Activated CD4-positive, CD25-positive, alpha-beta regulatory T cell treated with anti-CD3 and anti-CD28 coated beads, Interleukin-2, amount 50 U/mL, for 16 hours (primary cell): ENCODE measurements at regions not wholly inside any gene's neighbourhood (a gene's known extent, or its start where the extent isn't known, plus 50 kb on each side); places are given as distances from the start of the nearest gene placed in this dataset.
"Not testable (repeated sequence)": the region's sequence is repeated elsewhere in the genome, so short reads cannot be mapped to it uniquely, and the experiment has no call there.

Experiments
- DNase-seq: peaks from one replicate; pipeline ENCODE4 v3.0.0-alpha.2; 2020; ENCODE audit warnings: low read depth, low spot score

DNA sequence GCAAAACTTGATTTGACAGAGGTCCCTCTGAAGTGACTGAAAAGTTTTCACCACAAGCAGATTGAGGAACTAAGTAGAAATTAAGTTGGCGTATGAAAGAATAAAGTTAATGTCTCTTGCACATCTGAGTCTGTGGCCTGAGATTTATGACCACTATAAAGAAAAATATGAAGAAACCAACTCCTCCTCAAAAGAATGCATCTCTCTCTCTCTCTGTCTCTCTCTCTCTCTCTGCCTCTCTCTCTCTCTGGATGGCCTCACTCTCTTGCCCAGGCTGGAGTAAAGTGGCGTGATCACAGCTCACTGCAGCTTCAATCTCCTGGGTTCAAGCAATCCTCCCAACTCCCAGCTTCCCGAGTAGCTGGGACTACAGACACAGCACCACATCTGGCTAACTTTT, 55.2 kb downstream of the RPL22L1 start:
- DNase-seq = no peak

DNA sequence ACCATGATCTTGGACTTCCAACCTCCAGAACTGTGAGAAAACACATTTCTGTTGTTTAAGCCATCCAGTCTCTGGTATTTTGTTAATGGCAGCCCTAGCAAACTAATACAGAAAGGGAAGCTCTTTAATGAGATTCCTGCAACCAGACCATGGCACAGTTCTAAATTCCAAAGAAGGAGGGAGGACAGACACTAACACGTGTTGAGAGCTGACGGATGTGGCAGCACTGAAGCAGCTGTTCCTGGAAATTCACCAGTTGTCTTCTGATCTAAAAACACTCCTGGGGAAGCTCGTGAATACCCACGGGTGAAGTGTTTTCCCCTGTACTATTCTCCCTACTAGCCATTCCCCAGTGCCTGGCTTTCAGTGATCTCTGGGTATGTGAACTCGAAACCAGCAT, 56.7 kb downstream of the RPL22L1 start:
- no peak for DNase-seq

DNA sequence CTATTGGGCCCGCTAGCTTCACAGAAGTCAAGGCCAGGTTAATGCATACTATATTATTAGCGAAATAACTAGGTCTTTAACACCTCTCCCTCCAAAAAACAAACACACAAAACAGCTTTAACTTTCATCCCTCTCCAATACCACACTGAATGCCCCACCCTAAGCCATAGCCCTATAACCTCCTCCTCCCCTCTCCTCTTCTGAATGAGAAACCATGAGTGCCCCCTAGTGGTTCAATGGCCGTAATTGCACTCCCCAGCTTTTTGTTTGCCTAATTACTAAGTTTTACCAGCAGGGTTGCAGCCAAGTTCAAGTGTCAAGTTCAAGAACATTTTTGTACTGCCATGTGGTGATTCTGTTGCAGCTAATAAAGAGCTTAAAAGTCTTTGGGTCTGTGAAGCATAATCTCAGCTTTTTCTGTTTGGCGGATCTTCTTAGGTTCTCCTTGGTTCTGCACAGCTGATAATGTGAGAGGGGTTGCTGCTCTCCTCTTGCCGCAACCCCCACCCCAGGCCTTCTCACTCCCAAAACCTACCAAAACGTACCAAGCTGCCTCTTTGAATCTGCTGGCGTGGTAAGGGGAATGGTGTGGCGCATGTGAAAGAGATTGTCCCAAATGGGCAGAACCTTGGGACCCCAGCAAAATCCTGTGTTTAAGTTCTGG, 57.9 kb downstream of the RPL22L1 start:
- peak; percentile 48 for DNase-seq

DNA sequence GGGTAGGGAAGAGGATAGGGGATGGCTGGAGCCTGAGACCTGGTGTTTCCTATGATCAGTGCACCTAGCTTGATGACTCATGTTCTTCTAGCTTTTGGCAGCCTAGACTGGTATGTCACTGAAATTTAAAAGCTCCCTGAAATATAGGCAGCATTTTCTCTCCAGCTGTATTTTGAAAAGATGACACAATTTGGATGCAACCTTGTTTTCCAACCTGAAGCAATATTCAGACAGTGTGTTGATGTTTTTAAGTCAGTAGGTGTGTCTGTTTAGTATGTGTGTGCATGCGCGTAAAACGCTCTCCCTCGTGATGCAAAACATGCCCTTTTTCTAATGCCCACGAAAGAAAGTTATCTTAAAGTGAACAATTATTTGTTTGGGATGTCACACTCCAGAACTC, 58.5 kb downstream of the RPL22L1 start:
- DNase-seq = no peak

DNA sequence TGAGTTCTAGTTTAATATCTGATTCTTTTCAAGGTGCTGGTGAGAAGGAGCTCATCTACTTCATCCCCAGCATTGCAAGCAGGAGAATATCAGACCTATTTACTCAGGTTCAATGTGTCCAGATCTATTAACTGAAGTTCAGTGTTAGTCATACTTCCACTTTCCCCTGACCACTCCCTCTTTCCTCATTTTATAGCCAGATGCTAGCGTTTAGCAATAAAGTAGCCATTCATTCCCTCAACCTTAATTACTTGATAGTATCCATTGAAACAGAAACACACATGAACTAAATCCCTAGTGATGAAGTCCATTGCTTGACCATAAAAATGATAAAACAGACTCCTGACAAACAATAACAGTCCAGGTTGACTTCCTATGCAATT, 60.0 kb downstream of the RPL22L1 start:
- no peak for DNase-seq

DNA sequence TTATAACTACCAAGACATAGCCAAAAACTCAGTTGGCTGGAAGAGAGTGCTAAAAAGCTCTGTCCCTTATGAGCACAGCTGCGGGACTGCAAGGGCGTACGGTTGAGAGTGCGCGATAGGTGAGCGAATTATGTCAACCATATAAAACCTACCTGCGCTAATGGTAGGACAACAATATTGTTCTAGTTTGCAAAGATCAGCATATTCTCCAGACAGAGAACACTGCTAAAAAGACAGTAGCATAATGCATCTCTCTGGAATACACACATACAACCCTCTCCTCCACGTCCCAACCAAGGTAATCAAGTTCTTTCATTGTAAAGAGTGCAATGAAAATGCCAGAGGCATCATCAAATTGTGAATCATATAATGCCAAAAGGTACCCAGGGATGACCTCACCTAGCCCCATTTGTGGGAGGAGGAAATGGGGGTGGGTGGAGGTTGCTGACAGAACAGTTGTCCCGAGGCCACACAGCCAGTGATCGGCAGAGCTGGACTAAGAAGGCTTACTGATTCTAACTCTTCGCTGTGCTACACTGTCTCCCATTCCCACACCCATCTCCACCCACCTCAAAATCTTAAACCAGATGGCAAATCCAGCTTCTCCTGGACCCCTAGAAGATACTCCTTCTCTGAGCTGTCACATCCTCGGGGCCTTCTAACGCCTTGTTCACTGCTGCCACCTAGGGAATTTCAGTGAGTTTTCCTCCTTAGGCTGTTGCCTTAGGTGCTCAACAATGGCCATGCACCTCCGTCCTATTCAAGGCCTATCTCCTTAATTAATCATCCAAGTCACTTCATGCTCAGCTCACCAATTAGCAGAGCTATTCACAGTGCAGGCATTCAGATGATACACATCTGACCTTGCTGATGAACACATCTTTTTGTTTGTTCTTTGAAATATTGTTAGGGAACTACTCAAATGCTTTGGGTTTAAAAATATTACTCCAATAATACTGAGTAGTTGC, 60.7 kb downstream of the RPL22L1 start:
- no peak for DNase-seq

DNA sequence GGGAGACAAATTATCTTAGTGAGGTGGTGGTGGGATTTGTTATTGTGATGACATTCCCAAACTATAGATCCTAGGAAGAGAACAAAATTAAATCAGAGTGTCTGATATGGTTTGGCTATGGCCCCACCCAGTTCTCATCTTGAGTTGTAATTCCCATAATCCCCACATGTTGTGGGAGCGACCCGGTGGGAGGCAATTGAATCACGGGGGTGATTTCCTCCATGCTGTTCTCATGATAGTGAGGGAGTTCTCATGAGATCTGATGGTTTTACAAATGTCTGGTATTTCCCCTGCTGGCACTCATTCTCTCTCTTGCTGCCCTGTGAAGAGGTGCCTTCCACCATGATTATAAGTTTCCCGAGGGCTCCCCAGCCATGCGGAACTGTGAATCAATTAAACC, 62.0 kb downstream of the RPL22L1 start:
- no peak for DNase-seq

DNA sequence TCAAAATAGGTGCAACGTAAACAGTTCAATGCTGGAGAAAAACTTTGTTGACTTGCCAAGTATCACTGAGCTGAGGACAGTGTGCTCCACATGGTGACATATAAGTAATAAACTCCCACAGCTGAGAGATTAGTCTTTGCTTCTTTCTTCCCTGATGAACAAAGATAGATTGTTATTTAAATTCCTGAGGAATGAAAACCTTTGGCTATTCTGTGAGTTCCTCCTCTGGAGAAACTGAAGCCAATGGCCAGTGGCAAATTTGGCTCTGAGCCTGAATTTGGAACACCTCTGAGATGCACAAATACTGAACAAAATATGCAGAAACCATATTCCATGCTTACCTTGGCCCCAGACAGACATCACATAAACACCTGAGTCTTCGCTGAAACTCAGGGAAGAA, 63.3 kb downstream of the RPL22L1 start:
- DNase-seq = no peak

DNA sequence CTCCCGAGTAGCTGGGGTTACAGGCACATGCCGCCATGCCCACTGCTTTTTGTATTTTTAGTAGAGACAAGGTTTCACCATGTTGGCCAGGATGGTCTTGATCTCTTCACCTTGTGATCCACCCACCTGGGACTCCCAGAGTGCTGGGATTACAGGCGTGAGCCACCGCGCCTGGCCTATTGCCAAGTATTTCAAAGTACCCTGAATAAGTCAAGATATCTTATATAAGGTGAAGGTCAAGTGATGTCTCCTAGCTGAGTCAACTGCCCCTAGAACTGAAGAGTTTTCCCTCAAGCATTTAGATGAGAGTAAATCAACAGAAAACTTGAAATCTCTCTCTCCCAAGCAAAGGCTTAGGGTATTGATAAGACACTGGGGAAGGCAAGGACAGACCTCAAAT, 63.9 kb downstream of the RPL22L1 start:
- DNase-seq = no peak

DNA sequence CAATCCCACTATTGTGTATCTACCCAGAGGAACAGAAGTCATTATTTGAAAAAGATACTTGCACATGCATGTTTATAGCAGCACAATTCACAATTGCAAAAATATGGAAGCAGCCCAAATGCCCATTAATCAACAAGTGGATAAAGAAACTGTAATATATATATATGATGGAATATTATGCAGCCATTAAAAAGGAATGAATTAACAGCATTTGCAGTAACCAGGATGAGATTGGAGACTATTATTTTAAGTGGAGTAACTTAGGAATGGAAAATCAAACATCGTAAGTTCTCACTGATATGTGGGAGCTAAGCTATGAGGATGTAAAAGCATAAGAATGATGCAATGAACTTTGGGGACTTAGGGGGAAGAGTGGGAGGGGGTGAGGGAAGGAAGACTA, 64.7 kb downstream of the RPL22L1 start:
- DNase-seq = not testable (repeated sequence)

DNA sequence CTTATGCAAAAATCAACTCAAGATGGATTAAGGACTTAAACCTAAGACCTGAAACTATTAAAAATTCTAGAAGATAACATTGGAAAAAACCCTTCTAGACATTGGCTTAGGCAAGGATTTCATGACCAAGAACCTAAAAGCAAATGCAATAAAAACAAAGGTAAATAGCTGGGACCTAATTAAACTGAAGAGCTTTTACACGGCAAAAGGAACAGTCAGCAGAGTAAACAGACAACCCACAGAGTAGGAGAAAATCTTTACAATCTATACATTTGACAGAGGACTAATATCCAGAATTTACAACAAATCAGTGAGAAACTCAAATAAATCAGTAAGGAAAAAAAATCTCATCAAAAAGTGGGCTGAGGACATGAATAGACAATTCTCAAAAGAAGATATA, 65.4 kb downstream of the RPL22L1 start:
- not testable (repeated sequence) for DNase-seq

DNA sequence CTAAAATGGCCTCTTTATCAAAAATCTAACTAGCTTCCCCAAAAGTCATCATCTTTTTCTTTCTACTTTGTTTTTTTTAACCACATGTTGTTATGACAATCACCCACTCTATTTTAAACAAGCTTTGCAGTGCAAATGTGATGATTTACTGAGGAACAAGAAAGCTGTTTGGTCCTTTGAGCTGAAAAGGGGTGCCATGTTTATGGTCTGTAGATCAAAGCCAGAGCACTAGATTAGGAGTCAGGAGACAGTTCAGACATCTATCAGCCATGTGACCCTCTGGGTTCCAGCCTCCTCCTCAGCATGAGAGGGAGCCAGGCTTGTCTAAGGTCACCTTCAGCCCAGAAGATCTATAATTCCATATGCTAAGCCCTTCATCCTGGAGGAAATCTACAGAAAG, 65.9 kb downstream of the RPL22L1 start:
- DNase-seq = no peak

DNA sequence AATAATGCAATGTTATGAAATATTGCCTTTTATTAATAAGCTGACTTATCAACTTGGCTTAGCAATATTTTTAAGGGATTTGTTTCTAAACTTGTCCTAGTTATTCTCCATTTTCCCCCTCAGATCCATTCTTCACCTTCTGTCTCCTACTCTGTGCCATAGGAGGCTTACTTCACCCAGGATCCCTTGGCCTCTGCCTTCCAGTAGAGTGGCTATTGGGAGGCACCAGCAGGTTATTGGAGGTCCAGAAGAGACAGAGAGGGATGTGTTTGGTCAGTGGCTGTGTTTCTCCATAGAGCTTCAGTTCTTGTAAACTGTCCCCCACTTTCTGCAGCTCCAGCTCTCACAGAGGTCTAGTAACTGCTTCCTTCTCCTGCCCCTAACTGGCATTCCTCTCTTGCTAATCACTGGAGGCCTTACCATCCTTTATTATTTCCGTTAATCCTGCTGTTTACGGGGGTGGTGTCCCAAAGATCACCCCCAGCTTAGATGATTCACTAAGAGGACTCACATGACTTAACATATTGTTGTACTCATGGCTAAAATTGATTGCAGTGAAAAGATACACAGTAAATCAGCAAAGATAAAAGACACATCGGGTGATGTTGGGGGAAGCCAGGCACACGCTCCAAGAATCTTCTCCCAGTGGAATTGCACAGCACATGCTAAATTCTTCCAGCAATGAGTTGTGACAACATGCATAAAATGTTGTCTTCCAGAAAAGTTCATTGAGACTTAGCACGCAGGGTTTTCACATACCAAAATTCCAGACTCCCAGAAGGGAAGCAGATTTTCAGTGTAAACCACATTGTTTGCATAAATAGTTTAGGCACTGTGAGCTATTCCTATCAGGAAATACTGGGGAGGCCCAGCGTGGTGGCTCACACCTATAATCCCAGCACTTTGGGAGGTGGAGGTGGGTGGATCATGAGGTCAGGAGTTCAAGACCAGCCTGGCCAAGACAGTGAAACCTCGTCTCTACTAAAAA, 67.5 kb downstream of the RPL22L1 start:
- DNase-seq = no peak

DNA sequence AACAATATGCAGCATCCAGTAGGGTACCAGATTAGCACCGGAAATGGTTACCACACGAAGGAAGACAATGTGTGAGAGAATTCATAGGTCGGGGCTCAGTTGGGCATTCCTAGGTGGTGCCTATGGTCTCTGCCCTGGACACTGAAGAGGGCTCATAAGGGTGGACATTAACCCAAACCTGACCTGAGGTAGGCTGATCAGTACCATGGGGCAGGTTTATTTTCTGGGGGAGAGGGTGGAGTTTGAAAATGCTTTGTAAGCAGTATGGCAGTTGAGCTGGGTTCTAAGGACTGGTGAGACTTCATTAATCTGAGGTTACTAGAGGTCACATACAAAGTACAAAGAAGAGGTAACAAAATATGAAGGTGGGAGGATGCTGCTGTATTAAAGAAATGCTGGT, 68.4 kb downstream of the RPL22L1 start:
- no peak for DNase-seq

DNA sequence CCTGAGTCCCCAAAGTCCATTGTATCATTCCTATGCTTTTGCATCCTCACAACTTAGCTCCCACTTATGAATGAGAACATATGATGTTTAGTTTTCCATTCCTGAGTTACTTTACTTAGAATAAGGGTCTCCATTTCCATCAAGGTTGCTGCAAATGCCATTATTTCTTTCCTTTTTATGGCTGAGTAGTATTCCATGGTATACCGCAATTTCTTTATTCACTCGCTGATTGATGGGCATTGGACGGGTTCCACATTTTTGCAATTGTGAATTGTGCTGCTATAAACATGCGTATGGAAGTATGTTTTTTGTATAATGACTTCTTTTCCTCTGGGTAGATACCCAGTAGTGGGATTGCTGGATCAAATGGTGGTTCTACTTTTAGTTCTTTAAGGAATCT, 69.7 kb downstream of the RPL22L1 start:
- DNase-seq = not testable (repeated sequence)

DNA sequence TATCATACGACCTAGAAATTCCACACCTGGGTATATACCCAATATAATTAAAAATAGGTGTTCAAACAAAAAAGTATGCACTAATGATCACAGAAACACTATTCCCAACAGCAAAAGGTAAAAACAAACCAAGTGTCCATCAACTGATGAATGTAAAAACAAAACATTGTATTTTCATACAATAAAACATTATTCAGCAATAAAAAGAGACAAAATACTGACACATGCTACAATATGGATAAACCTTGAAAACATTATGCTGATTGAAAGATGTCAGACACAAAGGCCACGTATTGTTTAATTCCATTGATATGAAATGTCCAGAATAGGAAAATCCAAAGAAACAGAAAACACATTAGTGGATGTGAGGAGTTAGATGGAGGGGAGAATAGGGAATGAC, 71.0 kb downstream of the RPL22L1 start:
- DNase-seq = no peak

DNA sequence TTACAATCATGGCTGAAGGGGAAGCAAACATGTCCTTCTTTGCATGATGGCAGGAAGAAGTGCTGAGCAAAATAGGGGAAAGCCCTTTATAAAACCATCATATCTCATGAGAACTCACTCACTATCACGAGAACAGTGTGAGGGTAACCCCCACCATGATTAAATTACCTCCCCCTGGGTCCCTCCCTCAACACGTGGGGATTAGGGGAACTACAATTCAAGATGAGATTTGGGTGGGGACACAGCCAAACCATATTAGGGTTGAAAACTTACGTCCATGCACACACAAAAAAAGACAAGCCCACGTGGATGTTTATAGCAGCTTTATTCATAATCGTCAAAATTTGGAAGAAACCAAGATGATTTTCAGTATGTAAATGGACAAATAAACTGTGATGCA, 72.3 kb downstream of the RPL22L1 start:
- no peak for DNase-seq

DNA sequence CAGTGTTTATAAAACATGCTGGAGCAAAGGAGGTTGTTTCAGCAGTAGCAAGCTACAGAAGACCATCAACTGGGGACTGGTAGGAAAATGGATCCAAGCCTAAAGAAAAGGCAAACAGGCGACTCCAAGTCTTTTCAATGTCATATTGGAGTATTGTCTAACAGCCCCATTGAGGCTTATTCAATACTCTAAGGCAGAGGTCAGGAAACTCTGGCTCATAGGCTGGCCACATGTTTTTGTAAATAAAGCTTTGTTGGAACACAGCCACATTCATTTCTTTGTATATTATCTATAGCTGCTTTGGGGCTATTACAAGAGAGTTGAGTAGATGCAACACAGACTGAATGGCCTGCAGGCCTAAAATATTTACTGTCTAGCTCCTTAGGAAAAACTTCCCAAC, 77.5 kb downstream of the RPL22L1 start:
- no peak for DNase-seq

DNA sequence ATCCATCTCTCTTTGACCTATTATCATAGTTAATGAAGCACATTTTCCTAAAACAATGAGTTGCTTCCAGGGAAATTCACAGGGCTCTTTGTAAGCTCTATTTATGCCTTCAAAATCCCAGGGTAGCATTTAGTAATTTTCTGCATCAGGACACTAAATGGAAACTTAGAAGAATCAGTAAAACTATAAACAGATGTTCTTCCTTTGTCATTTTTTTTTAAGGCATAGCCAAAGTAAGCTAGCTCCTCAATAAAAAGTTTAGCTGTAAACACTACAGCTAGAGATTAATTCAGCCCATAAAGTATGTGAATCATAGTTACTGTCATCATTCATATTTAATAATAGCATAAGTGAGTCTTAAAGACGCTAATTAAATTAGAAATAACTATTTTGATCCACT, 79.3 kb downstream of the RPL22L1 start:
- DNase-seq = no peak

DNA sequence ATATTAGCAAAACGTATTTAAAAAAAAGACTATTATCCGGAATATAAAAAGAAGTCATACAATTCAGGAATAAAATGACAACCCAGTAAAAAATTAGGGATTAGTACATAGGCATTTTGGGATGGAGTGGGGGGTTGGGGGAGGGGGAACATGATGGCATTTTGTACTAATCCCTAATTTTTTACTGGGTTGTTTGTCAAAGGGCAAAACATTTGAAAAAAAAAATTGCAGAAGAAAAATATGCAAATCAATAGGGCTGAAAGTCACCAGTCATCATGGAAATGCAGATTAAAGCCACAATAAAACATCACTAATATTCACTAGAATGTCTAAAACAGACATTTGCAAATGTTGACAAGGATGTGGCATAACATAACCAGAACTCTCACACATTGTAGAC, 82.5 kb downstream of the RPL22L1 start:
- DNase-seq = no peak

DNA sequence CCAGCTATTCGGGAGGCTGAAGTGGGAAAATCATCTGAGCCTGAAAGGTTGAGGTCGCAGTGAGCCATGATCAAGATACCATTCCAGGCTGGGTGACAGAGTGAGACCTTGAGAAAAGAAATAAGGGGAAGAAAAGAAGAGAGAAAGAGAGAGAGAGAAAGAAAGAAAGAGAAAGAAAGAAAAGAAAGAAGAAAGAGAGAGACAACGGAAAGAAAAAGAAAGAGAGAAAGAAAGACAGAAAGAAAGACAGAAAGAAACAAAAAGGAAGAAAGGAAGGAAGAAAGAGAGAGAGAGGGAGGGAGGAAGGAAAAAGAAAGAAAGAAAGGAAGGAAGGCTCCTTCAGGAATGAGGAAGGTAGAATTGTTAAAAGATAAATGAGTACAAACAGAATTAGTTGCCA, 84.5 kb downstream of the RPL22L1 start:
- no peak for DNase-seq

DNA sequence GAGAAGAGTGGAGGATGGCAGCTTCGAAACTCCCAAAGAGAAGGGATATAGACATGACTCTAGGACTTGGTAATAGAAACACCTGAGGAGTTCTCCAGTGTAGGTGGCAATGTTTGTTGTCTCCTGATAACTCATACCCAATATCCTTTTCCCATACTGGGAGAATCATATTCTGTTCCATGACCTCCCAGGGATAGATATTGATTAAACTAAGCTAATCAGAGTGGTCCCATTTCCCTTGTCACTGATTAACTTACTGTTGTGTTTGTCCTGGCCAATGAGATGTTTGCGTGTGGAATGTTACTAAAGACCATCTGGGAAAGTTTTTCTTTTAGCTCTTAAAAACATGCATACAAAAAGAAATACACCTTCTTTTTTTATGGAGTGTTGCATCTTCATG, 85.6 kb downstream of the RPL22L1 start:
- no peak for DNase-seq
